Fibroblast of lung (primary cell): ENCODE measurements at regions not wholly inside any gene's neighbourhood (a gene's known extent, or its start where the extent isn't known, plus 50 kb on each side); places are given as distances from the start of the nearest gene placed in this dataset.

ENCODE experiments used
- DNase-seq, 2 donors: peaks; one replicate each; pipeline versions ENCODE4 v3.0.0 to v3.0.0-alpha.2; 2010; ENCODE audit warnings: low read depth in 2 of 2
- H2AFZ ChIP-seq: 2 replicates; pipeline ENCODE4 v1.5.1; 2012; ENCODE audit warnings: low read length, control low read depth, inconsistent platforms
- H3K27ac ChIP-seq: 2 replicates; pipeline ENCODE4 v1.5.1; 2011; ENCODE audit warnings: low read length, control low read depth; ENCODE audit not compliant: insufficient read depth
- H3K27me3 ChIP-seq: 2 replicates; pipeline ENCODE4 v1.5.1; 2011; ENCODE audit warnings: mild to moderate bottlenecking, low read length; ENCODE audit not compliant: control insufficient read depth, insufficient read depth
- H3K36me3 ChIP-seq: 2 replicates; pipeline ENCODE4 v1.5.1; 2011; ENCODE audit warnings: low read length; ENCODE audit not compliant: control insufficient read depth, insufficient read depth
- H3K4me1 ChIP-seq: 2 replicates; pipeline ENCODE4 v1.5.1; 2011; ENCODE audit warnings: low read length; ENCODE audit not compliant: control insufficient read depth, insufficient read depth; ENCODE audit errors: extremely low read depth
- H3K4me2 ChIP-seq: 2 replicates; pipeline ENCODE4 v1.5.1; 2011; ENCODE audit warnings: low read length, control low read depth; ENCODE audit not compliant: insufficient read depth; ENCODE audit errors: extremely low read depth
- H3K4me3 ChIP-seq, 4 experiments: fragments of 200-600 bp in 1 of 4; sonication (generic) in 1 of 4; replicated peaks in 1 of 4; 2 replicates each; pipeline ENCODE4 v1.5.1; 2011 to 2016; ENCODE audit warnings: low read length in 4 of 4, low read depth in 3 of 4, mild to moderate bottlenecking in 3 of 4, control low read depth in 2 of 4, inconsistent platforms in 1 of 4, mixed read lengths in 1 of 4; ENCODE audit not compliant: insufficient read depth in 1 of 4; ENCODE audit errors: control extremely low read depth in 1 of 4
- H3K79me2 ChIP-seq: 2 replicates; pipeline ENCODE4 v1.5.1; 2012; ENCODE audit warnings: mild to moderate bottlenecking, low read length, inconsistent platforms; ENCODE audit not compliant: control insufficient read depth, insufficient read depth
- H3K9ac ChIP-seq: 2 replicates; pipeline ENCODE4 v1.5.1; 2011; ENCODE audit warnings: mild to moderate bottlenecking, low read length, control low read depth; ENCODE audit not compliant: insufficient read depth
- H3K9me3 ChIP-seq: 2 replicates; pipeline ENCODE4 v1.5.1; 2012; ENCODE audit warnings: low read depth, low read length; ENCODE audit not compliant: control insufficient read depth, insufficient read depth
- H4K20me1 ChIP-seq: 2 replicates; pipeline ENCODE4 v1.5.1; 2011; ENCODE audit warnings: low read length; ENCODE audit not compliant: control insufficient read depth, insufficient read depth; ENCODE audit errors: extremely low read depth
- EZH2 ChIP-seq: IDR thresholded peaks from 2 replicates; pipeline ENCODE4 v1.5.1; 2012; ENCODE audit warnings: low read length, control low read depth, mild to moderate bottlenecking; ENCODE audit errors: missing control alignments
- TF ChIP-seq, protein P1 (sequence below), 2 donors: IDR thresholded peaks in 1 of 2; conservative IDR thresholded peaks in 1 of 2; 1 replicate in 1 of 2; 2 replicates in 1 of 2; pipeline ENCODE4 v1.5.1; 2011 to 2012; ENCODE audit warnings: low read length in 2 of 2, control low read depth in 1 of 2, inconsistent platforms in 1 of 2, low read depth in 1 of 2, mild to moderate bottlenecking in 1 of 2

DNA sequence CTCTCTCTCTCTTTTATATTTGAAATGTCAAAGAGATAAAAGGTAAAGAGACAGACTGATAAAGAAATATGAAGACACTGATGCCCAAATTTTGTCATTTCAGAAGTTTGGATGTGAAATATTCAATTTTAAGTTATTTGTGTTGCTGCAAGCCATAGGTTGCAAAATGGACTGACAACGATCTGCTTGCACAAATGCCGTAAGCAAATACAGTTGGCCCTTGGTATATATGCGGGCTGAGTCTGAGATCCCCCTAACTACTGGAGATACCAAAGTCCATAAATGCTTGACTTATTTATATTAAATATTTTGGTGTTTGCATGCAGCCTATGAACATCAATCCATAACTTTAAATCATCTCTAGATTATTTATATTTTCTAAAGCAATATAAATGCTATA, 1459.1 kb upstream of the ALCAM start:
- Histone ChIP-seq H3K79me2 (no peaks in the 10 kb centered on the region), H2AFZ (no peak overlapping the region), H3K9ac (no peak overlapping the region), H3K9me3 (no peaks in the 10 kb centered on the region), H3K4me3 (no peak overlapping the region), H3K4me2 (no peak overlapping the region), H3K27me3 (no peaks in the 10 kb centered on the region), H3K4me1 (no peaks in the 10 kb centered on the region), H4K20me1 (no peaks in the 10 kb centered on the region), H3K36me3 (no peaks in the 10 kb centered on the region), H3K27ac (no peak overlapping the region)
- DNase-seq: no peak
- no peak for TF ChIP-seq EZH2
- TF ChIP-seq, protein P1, sequence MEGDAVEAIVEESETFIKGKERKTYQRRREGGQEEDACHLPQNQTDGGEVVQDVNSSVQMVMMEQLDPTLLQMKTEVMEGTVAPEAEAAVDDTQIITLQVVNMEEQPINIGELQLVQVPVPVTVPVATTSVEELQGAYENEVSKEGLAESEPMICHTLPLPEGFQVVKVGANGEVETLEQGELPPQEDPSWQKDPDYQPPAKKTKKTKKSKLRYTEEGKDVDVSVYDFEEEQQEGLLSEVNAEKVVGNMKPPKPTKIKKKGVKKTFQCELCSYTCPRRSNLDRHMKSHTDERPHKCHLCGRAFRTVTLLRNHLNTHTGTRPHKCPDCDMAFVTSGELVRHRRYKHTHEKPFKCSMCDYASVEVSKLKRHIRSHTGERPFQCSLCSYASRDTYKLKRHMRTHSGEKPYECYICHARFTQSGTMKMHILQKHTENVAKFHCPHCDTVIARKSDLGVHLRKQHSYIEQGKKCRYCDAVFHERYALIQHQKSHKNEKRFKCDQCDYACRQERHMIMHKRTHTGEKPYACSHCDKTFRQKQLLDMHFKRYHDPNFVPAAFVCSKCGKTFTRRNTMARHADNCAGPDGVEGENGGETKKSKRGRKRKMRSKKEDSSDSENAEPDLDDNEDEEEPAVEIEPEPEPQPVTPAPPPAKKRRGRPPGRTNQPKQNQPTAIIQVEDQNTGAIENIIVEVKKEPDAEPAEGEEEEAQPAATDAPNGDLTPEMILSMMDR (conservative IDR thresholded peaks at IDR 0.05 in 1 of 2, IDR thresholded peaks at IDR 0.05 in 1 of 2; ENCODE audit: low read depth in 1 of 2, low read length in 2 of 2): no peak

DNA sequence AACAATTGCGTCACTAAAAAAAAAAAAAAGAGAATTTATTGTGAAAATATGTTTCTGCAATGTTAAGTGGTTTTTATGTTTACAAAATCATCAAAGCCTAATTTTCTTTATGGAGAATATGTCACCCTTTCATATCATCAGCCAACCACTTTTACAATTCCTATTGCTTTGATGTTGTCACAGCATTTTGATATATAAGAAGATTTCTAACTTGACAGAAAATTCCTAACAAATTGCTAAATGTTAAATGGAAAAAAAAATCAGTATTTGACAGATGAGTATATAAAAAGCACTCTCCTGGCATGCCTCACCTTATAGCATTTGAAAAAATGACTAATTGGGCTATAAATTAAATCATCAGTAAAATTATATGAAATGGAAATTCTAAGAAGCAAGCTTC, 1457.3 kb upstream of the ALCAM start:
- H3K79me2 ChIP-seq: no peaks in the 10 kb centered on the region
- no peak overlapping the region for H3K4me2 ChIP-seq
- H3K4me1 ChIP-seq: no peaks in the 10 kb centered on the region
- no peaks in the 10 kb centered on the region for H4K20me1 ChIP-seq
- no peaks in the 10 kb centered on the region for H3K36me3 ChIP-seq
- H3K9ac ChIP-seq: no peak overlapping the region
- H2AFZ ChIP-seq: no peak overlapping the region
- H3K9me3 ChIP-seq: no peaks in the 10 kb centered on the region
- H3K27me3 ChIP-seq: no peaks in the 10 kb centered on the region
- TF ChIP-seq, protein P1 (conservative IDR thresholded peaks at IDR 0.05 in 1 of 2, IDR thresholded peaks at IDR 0.05 in 1 of 2; ENCODE audit: low read depth in 1 of 2, low read length in 2 of 2): no peak
- no peak for TF ChIP-seq EZH2
- no peak overlapping the region for H3K27ac ChIP-seq
- H3K4me3 ChIP-seq: no peak overlapping the region
- DNase-seq: no peak

DNA sequence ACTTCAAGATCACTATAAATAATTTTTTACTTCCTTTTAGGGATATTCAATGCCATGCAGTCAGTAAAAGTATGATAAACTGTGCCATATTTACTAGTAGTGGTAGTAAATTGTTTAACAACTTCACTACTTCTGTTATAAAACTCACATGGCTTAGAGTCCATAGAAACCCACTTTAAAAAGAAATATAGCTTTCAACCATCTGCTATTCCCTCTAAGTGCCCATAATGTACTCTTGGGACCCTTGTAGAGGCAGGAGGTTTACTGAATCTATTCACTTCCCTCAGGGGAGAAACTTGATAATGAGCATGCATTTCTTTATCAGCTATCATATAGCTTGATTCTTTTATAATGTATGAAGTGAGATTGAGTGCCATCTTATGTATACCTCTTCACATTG, 1448.4 kb upstream of the ALCAM start:
- no peaks in the 10 kb centered on the region for H4K20me1 ChIP-seq
- no peaks in the 10 kb centered on the region for H3K36me3 ChIP-seq
- no peak overlapping the region for H3K9ac ChIP-seq
- H3K27me3 ChIP-seq: no peaks in the 10 kb centered on the region
- no peaks in the 10 kb centered on the region for H3K4me1 ChIP-seq
- no peaks in the 10 kb centered on the region for H3K9me3 ChIP-seq
- TF ChIP-seq EZH2: no peak
- TF ChIP-seq, protein P1 (conservative IDR thresholded peaks at IDR 0.05 in 1 of 2, IDR thresholded peaks at IDR 0.05 in 1 of 2; ENCODE audit: low read depth in 1 of 2, low read length in 2 of 2): no peak
- H3K4me3 ChIP-seq: no peak overlapping the region
- H3K4me2 ChIP-seq: no peak overlapping the region
- no peaks in the 10 kb centered on the region for H3K79me2 ChIP-seq
- no peak overlapping the region for H2AFZ ChIP-seq
- DNase-seq: no peak
- no peak overlapping the region for H3K27ac ChIP-seq
